Tibial nerve (tissue), 4 donors: ENCODE measurements at regions not wholly inside any gene's neighbourhood (a gene's known extent, or its start where the extent isn't known, plus 50 kb on each side); places are given as distances from the start of the nearest gene placed in this dataset.

Experiments used
- DNase-seq, 2 donors: peaks; one replicate each; pipeline ENCODE4 v3.0.0-alpha.2; 2019; ENCODE audit warnings: low spot score in 2 of 2
- H3K27ac ChIP-seq, 4 donors: fragments of 200-600 bp; sonication (generic) in 3 of 4; one replicate each; pipeline ENCODE4 v1.5.1; 2017 to 2019; ENCODE audit warnings: mild to moderate bottlenecking in 1 of 4
- H3K27me3 ChIP-seq, 2 donors: fragments of 200-600 bp; sonication (generic) in 1 of 2; one replicate each; pipeline versions ENCODE4 v1.5.1 to v1.6.0; 2017 to 2019
- H3K36me3 ChIP-seq, 3 donors: fragments of 200-600 bp; sonication (generic); one replicate each; pipeline ENCODE4 v1.5.1; 2018 to 2019
- H3K4me1 ChIP-seq, 4 donors: fragments of 200-600 bp; sonication (generic) in 3 of 4; one replicate each; pipeline ENCODE4 v1.5.1; 2017 to 2019
- H3K4me3 ChIP-seq, 4 donors: fragments of 200-600 bp; sonication (generic) in 3 of 4; one replicate each; pipeline ENCODE4 v1.5.1; 2017 to 2019; ENCODE audit warnings: mild to moderate bottlenecking in 1 of 4, moderate library complexity in 1 of 4
- H3K9me3 ChIP-seq, 4 donors: fragments of 200-600 bp; sonication (generic) in 3 of 4; one replicate each; pipeline ENCODE4 v1.5.1; 2017 to 2019
- CTCF ChIP-seq, 5 experiments: fragments of 200-600 bp in 3 of 5; fragments of 450-650 bp in 2 of 5; sonication (generic) in 3 of 5; IDR thresholded peaks; one replicate each; pipeline ENCODE4 v1.5.1; 2016 to 2019; ENCODE audit warnings: antibody characterized with exemption in 5 of 5, mild to moderate bottlenecking in 3 of 5, moderate library complexity in 2 of 5
- EP300 ChIP-seq, 2 donors: sonication (generic); formaldehyde crosslinking; IDR thresholded peaks; one replicate each; pipeline ENCODE4 v1.6.1; 2017; ENCODE audit warnings: antibody characterized with exemption in 2 of 2, mild to moderate bottlenecking in 1 of 2
- POLR2A ChIP-seq, 2 donors: fragments of 450-650 bp; IDR thresholded peaks; one replicate each; pipeline ENCODE4 v1.6.1; 2017; ENCODE audit warnings: antibody characterized with exemption in 2 of 2, mild to moderate bottlenecking in 2 of 2, moderate library complexity in 2 of 2
- WGBS, 2 donors: methylation state at CpG; one replicate each; pipeline ENCODE4 v1.1.5; 2018; 5-methylcytosine and 5-hydroxymethylcytosine counted together

- Histone ChIP-seq H3K27ac (no peak overlapping the region), H3K36me3 (no peaks in the 10 kb centered on the region), H3K27me3 (no peaks in the 10 kb centered on the region), H3K4me3 (no peak overlapping the region), H3K9me3 (no peaks in the 10 kb centered on the region), H3K4me1 (no peaks in the 10 kb centered on the region)
- DNase-seq: no peak
- no peak for TF ChIP-seq CTCF (IDR thresholded peaks at IDR 0.05)
- no peak for TF ChIP-seq EP300 (IDR thresholded peaks at IDR 0.05)
- TF ChIP-seq POLR2A (IDR thresholded peaks at IDR 0.05): no peak
These were observed 66.0 kb downstream of the MAGEC1 start for GRCh38 chrX:141969706-141970105.

GRCh38 chrX:141960578-141960977 lies 56.9 kb downstream of the MAGEC1 start:
- no peak for DNase-seq
- H3K4me1 ChIP-seq: no peaks in the 10 kb centered on the region
- 85 to 97% methylated on average over 4 of the region's 4 CpGs for WGBS, 2 donors
- no peak overlapping the region for H3K4me3 ChIP-seq
- no peaks in the 10 kb centered on the region for H3K36me3 ChIP-seq
- no peak overlapping the region for H3K27ac ChIP-seq
- no peaks in the 10 kb centered on the region for H3K9me3 ChIP-seq
- no peaks in the 10 kb centered on the region for H3K27me3 ChIP-seq
- TF ChIP-seq POLR2A (IDR thresholded peaks at IDR 0.05) (no peak), EP300 (IDR thresholded peaks at IDR 0.05) (no peak), CTCF (IDR thresholded peaks at IDR 0.05) (no peak)
